A549 (cell line): ENCODE measurements at regions not wholly inside any gene's neighbourhood (a gene's known extent, or its start where the extent isn't known, plus 50 kb on each side); places are given as distances from the start of the nearest gene placed in this dataset.

Experiments
- CTCF ChIP-seq: fragments of >200 bp; sonication (Bioruptor Twin); formaldehyde crosslinking; IDR thresholded peaks from 3 replicates; pipeline ENCODE4 v1.5.1; 2016
- FOSL2 ChIP-seq, 2 experiments: fragments of 450-650 bp in 1 of 2; fragments of >200 bp in 1 of 2; sonication (Bioruptor Twin) in 1 of 2; formaldehyde crosslinking; IDR thresholded peaks; 2 replicates each; pipeline versions ENCODE4 v1.5.0 to v1.6.1; 2016 to 2020; ENCODE audit warnings: mild to moderate bottlenecking in 1 of 2, moderate library complexity in 1 of 2
- NPAS2 ChIP-seq: fragments of 250-450 bp; sonication (Bioruptor Pico); IDR thresholded peaks from 2 replicates; pipeline ENCODE4 v1.8.0; 2022; ENCODE audit warnings: mild to moderate bottlenecking, moderate library complexity, borderline replicate concordance
- PHF8 ChIP-seq: fragments of 200-600 bp; sonication (generic); IDR thresholded peaks from 2 replicates; pipeline ENCODE4 v1.6.1; 2016; ENCODE audit warnings: low read depth, mild to moderate bottlenecking, antibody characterized with exemption, moderate library complexity, borderline replicate concordance
- POLR2A ChIP-seq: IDR thresholded peaks from 2 replicates; pipeline ENCODE4 v1.6.1; 2012; ENCODE audit warnings: mild to moderate bottlenecking, low read length
- SMC3 ChIP-seq: fragments of >200 bp; sonication (Bioruptor Twin); formaldehyde crosslinking; IDR thresholded peaks from 3 replicates; pipeline ENCODE4 v1.6.1; 2018; ENCODE audit warnings: inconsistent platforms

GRCh38 chr7:20021831-20022230, 195.4 kb downstream of the MACC1 start:
- no peak for TF ChIP-seq POLR2A
- no peak for TF ChIP-seq FOSL2 (IDR thresholded peaks at IDR 0.05)
- TF ChIP-seq FOSL2 (CRISPR knock-in tag; IDR thresholded peaks at IDR 0.05): no peak
- TF ChIP-seq SMC3: no peak
- no peak for TF ChIP-seq CTCF
- no peak for TF ChIP-seq PHF8
- TF ChIP-seq NPAS2 (CRISPR knock-in tag): no peak
